LNCaP clone FGC (cell line): ENCODE measurements at regions not wholly inside any gene's neighbourhood (a gene's known extent, or its start where the extent isn't known, plus 50 kb on each side); places are given as distances from the start of the nearest gene placed in this dataset.

Source experiments
- DNase-seq: peaks from one replicate; pipeline ENCODE4 v3.0.0-alpha.2; 2011; ENCODE audit warnings: low read depth
- H3K4me3 ChIP-seq: 2 replicates; pipeline ENCODE4 v1.5.1; 2011; ENCODE audit warnings: mild to moderate bottlenecking, low read depth, low read length, control low read depth
- CTCF ChIP-seq: IDR thresholded peaks from 2 replicates; pipeline ENCODE4 v1.5.1; 2012; ENCODE audit warnings: mild to moderate bottlenecking; ENCODE audit not compliant: control insufficient read depth, insufficient read depth; ENCODE audit errors: extremely low read depth

- H3K4me3 ChIP-seq, result no peak overlapping the region
- DNase-seq, result no peak
- no peak for TF ChIP-seq CTCF
Measured at GRCh38 chr18:22340331-22340730, 77.4 kb downstream of the CTAGE1 start.

GRCh38 chr18:22339913-22340312 is 77.8 kb downstream of the CTAGE1 start:
- no peak for DNase-seq
- no peak for TF ChIP-seq CTCF
- H3K4me3 ChIP-seq, result no peak overlapping the region

- no peak for TF ChIP-seq CTCF
Measured at GRCh38 chr18:22337833-22338232, 79.9 kb downstream of the CTAGE1 start.

GRCh38 chr18:22337306-22337705 is 80.4 kb downstream of the CTAGE1 start:
- TF ChIP-seq CTCF, result no peak
- no peak for DNase-seq

More at GRCh38 chr18:22337833-22338232, 79.9 kb downstream of the CTAGE1 start:
- no peak overlapping the region for H3K4me3 ChIP-seq
- no peak for DNase-seq

GRCh38 chr18:22336406-22336805 is 81.3 kb downstream of the CTAGE1 start:
- no peak overlapping the region for H3K4me3 ChIP-seq
- DNase-seq, result no peak
- TF ChIP-seq CTCF, result no peak

More at GRCh38 chr18:22337306-22337705, 80.4 kb downstream of the CTAGE1 start:
- H3K4me3 ChIP-seq, result no peak overlapping the region

- TF ChIP-seq CTCF, result no peak
- no peak overlapping the region for H3K4me3 ChIP-seq
- no peak for DNase-seq
Measured at GRCh38 chr18:22335731-22336198, 82.0 kb downstream of the CTAGE1 start.

- H3K4me3 ChIP-seq, result no peak overlapping the region
- TF ChIP-seq CTCF, result no peak
- DNase-seq, result no peak
Measured at GRCh38 chr18:22334567-22334966, 83.1 kb downstream of the CTAGE1 start.
